SK-N-SH treated with all-trans-retinoic acid at 6 μM for 48 hours (cell line): ENCODE measurements at regions not wholly inside any gene's neighbourhood (a gene's known extent, or its start where the extent isn't known, plus 50 kb on each side); places are given as distances from the start of the nearest gene placed in this dataset.

Experiments used
- ARNTL ChIP-seq: fragments of 450-650 bp; formaldehyde crosslinking; IDR thresholded peaks from 2 replicates; pipeline ENCODE4 v1.5.0; 2020; ENCODE audit warnings: low read depth, mild to moderate bottlenecking, moderate library complexity, borderline replicate concordance
- CSDC2 ChIP-seq: fragments of 250-450 bp; sonication (Bioruptor Pico); IDR thresholded peaks from 2 replicates; pipeline ENCODE4 v1.5.0; 2020; ENCODE audit warnings: mild to moderate bottlenecking, moderate library complexity
- CSRNP3 ChIP-seq: fragments of 250-450 bp; sonication (Bioruptor Pico); IDR thresholded peaks from 2 replicates; pipeline ENCODE4 v1.5.1; 2021; ENCODE audit warnings: mild to moderate bottlenecking, moderate library complexity
- ISL1 ChIP-seq: fragments of 250-450 bp; sonication (Bioruptor Pico); IDR thresholded peaks from 2 replicates; pipeline ENCODE4 v2.1.2; 2022; ENCODE audit warnings: mild to moderate bottlenecking, moderate library complexity
- PATZ1 ChIP-seq: fragments of 250-450 bp; sonication (Bioruptor Pico); IDR thresholded peaks from 2 replicates; pipeline ENCODE4 v1.8.0; 2020; ENCODE audit warnings: mild to moderate bottlenecking, moderate library complexity, borderline replicate concordance
- ZNF565 ChIP-seq: fragments of 450-650 bp; formaldehyde crosslinking; conservative IDR thresholded peaks from 2 replicates; pipeline ENCODE4 v1.5.0; 2020; ENCODE audit warnings: low read depth, mild to moderate bottlenecking, moderate library complexity

DNA sequence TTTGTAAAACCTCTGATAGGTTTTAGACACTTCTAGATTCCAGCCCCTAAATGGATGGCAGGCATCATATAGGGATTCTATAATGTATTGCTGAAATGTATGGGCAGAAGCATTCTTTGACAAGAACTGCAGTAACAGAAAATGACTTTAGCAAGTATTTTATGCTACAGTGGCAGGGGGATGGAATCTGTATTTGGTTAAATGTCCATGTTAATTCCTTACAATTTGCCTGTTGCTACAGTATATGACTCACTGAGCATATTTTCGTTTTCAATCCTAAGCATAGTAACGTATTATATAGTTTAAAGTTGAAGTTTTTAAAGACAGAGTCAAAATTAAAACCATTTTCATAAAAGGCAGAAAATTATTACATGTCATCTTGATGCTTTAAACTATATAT lies 150.1 kb downstream of the MEX3B start:
- TF ChIP-seq CSDC2 (CRISPR knock-in tag) (no peak), PATZ1 (CRISPR knock-in tag) (no peak), ARNTL (CRISPR knock-in tag) (no peak), ISL1 (CRISPR knock-in tag) (no peak), CSRNP3 (CRISPR knock-in tag) (no peak), ZNF565 (CRISPR knock-in tag) (no peak)
